ENCODE measurements at regions not wholly inside any gene's neighbourhood (a gene's known extent, or its start where the extent isn't known, plus 50 kb on each side); places are given as distances from the start of the nearest gene placed in this dataset.

- TF ChIP-seq CTCF (IDR thresholded peaks at IDR 0.05) (no peak), POLR2A (IDR thresholded peaks at IDR 0.05) (no peak), EP300 (IDR thresholded peaks at IDR 0.05) (no peak)
Observed at GRCh38 chr16:48833461-48833860, 223.5 kb upstream of the N4BP1 start.

All from ovary (tissue), 3 donors.